HEK293T (cell line): ENCODE measurements at regions not wholly inside any gene's neighbourhood (a gene's known extent, or its start where the extent isn't known, plus 50 kb on each side); places are given as distances from the start of the nearest gene placed in this dataset.

Experiments
- BHLHE40 ChIP-seq: fragments of 450-650 bp; IDR thresholded peaks from 2 replicates; pipeline ENCODE4 v1.6.1; 2016; ENCODE audit warnings: mild to moderate bottlenecking, moderate library complexity, borderline replicate concordance
- FOXK2 ChIP-seq: fragments of 450-650 bp; IDR thresholded peaks from 2 replicates; pipeline ENCODE4 v1.6.1; 2016; ENCODE audit warnings: mild to moderate bottlenecking
- NFRKB ChIP-seq: fragments of 450-650 bp; IDR thresholded peaks from 2 replicates; pipeline ENCODE4 v1.6.1; 2016; ENCODE audit warnings: mild to moderate bottlenecking, moderate library complexity
- SP1 ChIP-seq: fragments of 450-650 bp; IDR thresholded peaks from 2 replicates; pipeline ENCODE4 v1.6.1; 2017
- SUZ12 ChIP-seq: fragments of 450-650 bp; IDR thresholded peaks from 2 replicates; pipeline ENCODE4 v1.6.1; 2016; ENCODE audit warnings: mild to moderate bottlenecking

DNA sequence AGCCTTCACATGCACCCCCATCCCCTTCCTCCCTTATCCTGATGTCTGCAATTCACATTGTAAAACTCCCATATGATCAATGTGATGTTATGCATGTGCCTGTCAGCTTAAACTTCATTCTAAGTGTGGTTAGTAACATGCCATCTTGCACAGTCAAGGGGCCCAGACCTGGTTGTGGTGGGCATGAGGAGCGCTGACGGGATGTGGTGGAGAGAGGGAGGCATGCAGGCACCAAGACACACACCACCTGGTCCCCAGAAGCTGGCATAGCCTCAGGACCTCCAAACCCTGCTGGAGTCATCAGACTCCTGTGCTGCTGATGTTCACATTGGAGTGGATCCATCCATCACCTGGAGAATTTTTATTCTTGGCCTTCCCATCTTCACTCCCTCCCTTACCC lies 90.5 kb upstream of the ABCC4 start:
- TF ChIP-seq SP1 (no peak), NFRKB (no peak), BHLHE40 (no peak), SUZ12 (no peak), FOXK2 (no peak)
